Fibroblast of skin of scalp (primary cell): ENCODE measurements at regions not wholly inside any gene's neighbourhood (a gene's known extent, or its start where the extent isn't known, plus 50 kb on each side); places are given as distances from the start of the nearest gene placed in this dataset.
"Not testable (repeated sequence)": the region's sequence is repeated elsewhere in the genome, so short reads cannot be mapped to it uniquely, and the experiment has no call there.

Experiments used
- DNase-seq: peaks from one replicate; pipeline ENCODE4 v3.0.0-alpha.2; 2013

- no peak for DNase-seq
Observed at GRCh38 chr6:156599978-156600590, 177.1 kb upstream of the ARID1B start.

GRCh38 chr6:156599366-156599765, 177.8 kb upstream of the ARID1B start:
- no peak for DNase-seq

GRCh38 chr6:156598855-156599180, 178.4 kb upstream of the ARID1B start:
- DNase-seq, result no peak

- no peak for DNase-seq
Observed at GRCh38 chr6:156598071-156598854, 178.9 kb upstream of the ARID1B start.

- DNase-seq, result no peak
Observed at GRCh38 chr6:156597095-156597494, 180.1 kb upstream of the ARID1B start.

GRCh38 chr6:156595476-156595875, 181.7 kb upstream of the ARID1B start:
- peak; percentile 17 for DNase-seq

GRCh38 chr6:156593893-156594292, 183.3 kb upstream of the ARID1B start:
- DNase-seq, result no peak

GRCh38 chr6:156593127-156593526, 184.1 kb upstream of the ARID1B start:
- no peak for DNase-seq

- no peak for DNase-seq
Observed at GRCh38 chr6:156590482-156590881, 186.7 kb upstream of the ARID1B start.

GRCh38 chr6:156589281-156589680, 187.9 kb upstream of the ARID1B start:
- DNase-seq, result peak; percentile 86

- DNase-seq, result no peak
Observed at GRCh38 chr6:156587751-156588301, 189.4 kb upstream of the ARID1B start.

GRCh38 chr6:156587071-156587470, 190.1 kb upstream of the ARID1B start:
- no peak for DNase-seq

- no peak for DNase-seq
Observed at GRCh38 chr6:156585859-156586258, 191.3 kb upstream of the ARID1B start.

GRCh38 chr6:156584121-156584520, 193.1 kb upstream of the ARID1B start:
- not testable (repeated sequence) for DNase-seq

- DNase-seq, result no peak
Observed at GRCh38 chr6:156583083-156583482, 194.1 kb upstream of the ARID1B start.

GRCh38 chr6:156582509-156582992, 194.6 kb upstream of the ARID1B start:
- DNase-seq, result no peak

- no peak for DNase-seq
Observed at GRCh38 chr6:156579564-156579963, 197.6 kb upstream of the ARID1B start.

GRCh38 chr6:156577749-156578148, 199.4 kb upstream of the ARID1B start:
- no peak for DNase-seq

GRCh38 chr6:156575361-156575760, 201.8 kb upstream of the ARID1B start:
- DNase-seq, result no peak

GRCh38 chr6:156564807-156565149, 212.4 kb upstream of the ARID1B start:
- DNase-seq, result no peak

- peak; percentile 53 for DNase-seq
Observed at GRCh38 chr6:156564127-156564806, 212.9 kb upstream of the ARID1B start.

- DNase-seq, result no peak
Observed at GRCh38 chr6:156563714-156564113, 213.5 kb upstream of the ARID1B start.

GRCh38 chr6:156562636-156563035, 214.5 kb upstream of the ARID1B start:
- DNase-seq, result no peak

- no peak for DNase-seq
Observed at GRCh38 chr6:156562019-156562418, 215.2 kb upstream of the ARID1B start.
